Prostate gland (tissue), 2 donors: ENCODE measurements at regions not wholly inside any gene's neighbourhood (a gene's known extent, or its start where the extent isn't known, plus 50 kb on each side); places are given as distances from the start of the nearest gene placed in this dataset.

Experiments used
- CTCF ChIP-seq, 4 experiments: fragments of 200-600 bp in 2 of 4; fragments of 450-650 bp in 2 of 4; sonication (generic) in 2 of 4; IDR thresholded peaks; 1 replicate in 3 of 4; 2 replicates in 1 of 4; pipeline ENCODE4 v1.5.1; 2016 to 2019; ENCODE audit warnings: antibody characterized with exemption in 4 of 4, mild to moderate bottlenecking in 2 of 4, moderate library complexity in 2 of 4
- POLR2AphosphoS5 ChIP-seq: sonication (generic); formaldehyde crosslinking; IDR thresholded peaks from one replicate; pipeline ENCODE4 v1.6.1; 2017; ENCODE audit warnings: antibody characterized with exemption

GRCh38 chr18:34637094-34637801 is 72.8 kb upstream of the DTNA start:
- TF ChIP-seq CTCF (IDR thresholded peaks at IDR 0.05) (no peak), POLR2AphosphoS5 (no peak)
